ENCODE measurements at regions not wholly inside any gene's neighbourhood (a gene's known extent, or its start where the extent isn't known, plus 50 kb on each side); places are given as distances from the start of the nearest gene placed in this dataset.

DNA sequence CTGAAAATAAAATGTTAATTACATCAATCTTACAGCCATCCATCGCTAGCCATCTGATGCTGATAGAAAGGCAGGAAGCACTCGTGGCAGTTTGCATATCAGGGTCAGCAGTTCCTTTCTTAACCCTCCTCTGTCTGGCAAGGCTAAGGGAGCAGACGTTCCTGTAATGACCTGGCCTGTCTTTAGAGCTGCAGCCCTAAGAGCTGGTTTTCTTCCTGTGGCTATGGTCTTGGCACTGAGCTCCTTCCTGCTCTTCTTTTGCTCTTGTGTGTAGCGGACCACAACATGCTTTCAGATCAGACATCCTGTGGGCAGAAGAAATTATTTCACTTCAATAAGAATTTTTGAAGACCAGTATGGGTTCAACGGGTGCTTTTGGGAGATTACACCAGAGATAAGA is 170.4 kb downstream of the DAD1 start:
- no peak for DNase-seq (ENCODE audit: low read depth in 1 of 2, low spot score in 1 of 2)

DNA sequence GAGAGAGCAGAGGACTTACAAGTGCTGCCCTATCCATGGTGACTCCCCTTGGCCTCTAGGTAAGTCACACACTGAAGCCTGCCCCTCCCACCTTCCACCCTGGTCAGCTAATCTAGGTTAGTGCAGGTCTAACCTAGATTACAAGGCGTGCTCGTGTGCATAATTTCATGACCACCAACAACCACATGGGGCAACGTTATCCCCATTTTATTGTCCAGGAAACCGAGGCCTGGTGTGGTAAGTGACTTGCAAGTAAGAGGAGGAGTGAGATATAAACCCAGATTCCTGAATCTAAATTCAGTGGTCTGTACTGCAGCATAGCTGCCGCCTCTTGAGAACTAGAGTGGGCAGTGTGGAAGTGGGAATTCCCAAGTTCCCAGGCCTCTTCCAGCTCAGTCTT is 171.1 kb downstream of the DAD1 start:
- DNase-seq (ENCODE audit: low read depth in 1 of 2, low spot score in 1 of 2): no peak

DNA sequence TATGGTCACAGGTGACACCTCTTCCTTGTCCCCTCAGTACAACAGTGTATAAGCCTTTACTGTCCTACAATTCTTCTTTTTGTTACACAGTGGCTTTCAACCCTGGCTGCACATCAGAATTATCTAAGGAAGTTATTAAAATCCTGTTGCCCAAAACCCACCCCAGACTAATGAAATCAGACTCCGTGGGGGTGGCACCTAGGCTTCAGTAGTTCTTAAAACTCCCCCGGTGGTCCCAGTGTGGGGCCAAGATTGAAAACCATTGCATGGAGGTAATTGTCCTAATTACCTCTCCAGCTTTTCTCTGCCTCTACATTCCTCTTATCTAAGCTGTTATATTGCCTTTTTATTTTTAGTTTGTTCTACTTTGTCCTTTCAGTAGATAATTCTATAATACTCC is 172.8 kb downstream of the DAD1 start:
- DNase-seq (ENCODE audit: low read depth in 1 of 2, low spot score in 1 of 2): no peak

DNA sequence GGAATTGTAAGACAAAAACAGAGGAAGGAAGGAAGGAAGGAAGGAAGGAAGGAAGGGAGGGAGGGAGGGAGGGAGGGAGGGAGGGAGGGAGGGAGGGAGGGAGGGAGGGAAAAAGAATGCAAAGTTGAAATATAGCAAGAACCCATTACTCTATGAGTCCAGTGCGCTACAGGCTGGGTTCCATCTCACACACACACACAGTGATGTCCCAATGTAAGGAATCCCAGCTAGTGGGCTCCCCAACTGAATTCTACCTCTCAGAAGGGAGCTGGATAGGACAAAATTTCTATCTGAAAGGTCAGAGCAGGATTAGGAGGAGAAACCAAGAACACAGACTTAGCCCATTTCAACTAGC is 173.4 kb downstream of the DAD1 start:
- no peak for DNase-seq (ENCODE audit: low read depth in 1 of 2, low spot score in 1 of 2)

DNA sequence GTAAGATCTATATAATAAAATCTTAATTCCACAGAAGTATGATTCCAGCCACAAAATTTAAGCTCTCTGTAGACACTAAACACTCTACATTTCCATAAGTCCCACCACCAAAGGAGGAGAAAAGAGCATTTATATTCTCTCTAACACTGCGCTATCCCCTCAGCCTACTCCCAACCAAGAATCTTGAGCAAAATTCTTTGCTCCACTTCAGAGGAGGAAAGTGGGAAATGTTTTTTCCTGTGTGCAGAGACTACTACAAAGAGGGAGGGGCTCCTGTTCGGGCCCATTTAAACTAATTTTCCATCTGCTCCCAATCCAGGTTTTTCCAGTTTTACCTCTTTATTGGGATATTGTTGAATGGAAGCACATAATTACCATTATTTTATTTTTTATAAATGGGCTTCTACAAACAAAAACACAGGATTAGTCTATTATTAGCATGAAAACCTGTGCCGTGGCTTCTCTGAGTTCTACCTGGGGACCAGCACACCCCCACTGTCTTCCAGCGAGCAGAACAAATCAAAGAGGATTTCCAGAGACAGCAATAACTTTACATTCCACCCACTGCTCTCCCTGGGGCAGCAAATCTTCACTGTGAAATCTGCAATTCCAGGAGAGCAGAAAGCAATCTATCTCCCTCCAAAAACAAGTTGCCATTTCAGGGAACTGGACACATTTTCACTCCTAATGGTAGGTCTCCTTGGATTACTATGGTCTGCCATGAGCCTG is 174.0 kb downstream of the DAD1 start:
- no peak for DNase-seq (ENCODE audit: low read depth in 1 of 2, low spot score in 1 of 2)

DNA sequence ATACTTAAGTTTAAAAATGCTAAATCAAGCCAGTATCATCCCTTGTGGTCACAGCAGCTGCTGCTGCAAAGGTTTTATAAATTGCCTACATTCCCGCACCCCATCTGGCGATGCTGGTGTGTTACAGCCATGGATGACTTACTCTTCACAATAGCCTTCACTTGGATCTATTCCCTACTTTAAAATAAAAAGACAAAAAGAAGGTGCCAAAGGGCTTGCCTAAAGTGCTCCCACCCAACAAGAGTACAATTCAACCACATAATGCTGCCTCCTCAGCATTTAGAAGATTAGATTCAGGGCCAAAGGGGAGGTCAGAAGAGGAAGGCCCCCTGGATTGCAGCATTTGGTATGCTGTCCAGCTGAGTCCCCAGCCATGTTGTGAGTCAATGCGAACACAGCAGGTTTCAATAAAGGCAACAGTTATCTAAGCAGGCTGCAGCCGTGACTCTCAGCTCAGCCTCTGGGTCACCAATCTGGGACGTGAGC is 176.1 kb downstream of the DAD1 start:
- DNase-seq (ENCODE audit: low read depth in 1 of 2, low spot score in 1 of 2): no peak

DNA sequence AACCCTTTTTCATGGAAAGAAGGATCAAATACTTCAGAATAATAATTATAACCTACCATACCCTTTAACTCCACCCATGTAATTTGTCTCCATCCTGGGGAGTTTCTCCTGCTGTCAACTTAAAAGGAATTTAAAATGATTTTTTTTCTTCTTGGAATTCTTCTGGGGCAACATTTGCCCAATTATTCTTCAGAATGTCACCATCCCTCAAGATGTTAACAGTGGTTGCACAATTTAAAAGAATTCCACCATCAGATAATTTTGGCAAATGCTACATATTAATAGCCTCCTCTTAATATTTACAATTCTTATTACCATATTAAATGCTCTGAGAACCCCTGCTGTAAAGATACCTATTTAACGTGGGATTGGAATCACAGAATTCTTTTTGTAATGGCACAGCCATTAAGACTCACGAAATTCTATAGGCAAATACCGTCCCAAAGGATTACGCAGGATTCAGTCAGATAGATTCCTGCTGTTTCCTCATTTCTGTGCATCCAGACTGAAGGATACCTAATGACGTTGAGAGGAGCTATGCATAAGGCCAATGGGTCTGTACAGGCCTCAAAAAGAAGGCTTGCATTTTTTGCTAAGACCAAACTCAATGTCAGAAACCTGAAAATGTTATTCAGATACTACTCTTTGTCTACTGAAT is 177.5 kb downstream of the DAD1 start:
- DNase-seq (ENCODE audit: low read depth in 1 of 2, low spot score in 1 of 2): no peak

DNA sequence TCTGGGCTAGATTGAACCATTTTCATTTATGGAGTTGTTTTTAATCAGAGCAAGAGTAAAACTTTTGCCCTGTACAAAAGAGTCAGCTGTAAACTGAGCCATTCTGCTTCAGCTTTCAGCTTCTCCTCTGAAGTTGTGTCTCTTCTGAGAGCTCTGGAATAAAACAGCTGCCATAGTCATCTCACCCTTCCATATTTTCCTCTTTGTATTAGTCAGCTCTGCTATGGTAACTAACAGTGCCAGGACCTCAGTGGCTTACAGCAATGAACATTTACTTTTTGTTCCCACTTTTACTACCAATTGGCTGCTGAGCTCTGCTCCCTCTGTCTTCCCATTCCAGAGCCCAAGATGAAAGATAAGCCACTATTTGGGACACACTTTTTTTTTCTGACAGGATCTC is 178.5 kb downstream of the DAD1 start:
- DNase-seq (ENCODE audit: low read depth in 1 of 2, low spot score in 1 of 2): no peak

DNA sequence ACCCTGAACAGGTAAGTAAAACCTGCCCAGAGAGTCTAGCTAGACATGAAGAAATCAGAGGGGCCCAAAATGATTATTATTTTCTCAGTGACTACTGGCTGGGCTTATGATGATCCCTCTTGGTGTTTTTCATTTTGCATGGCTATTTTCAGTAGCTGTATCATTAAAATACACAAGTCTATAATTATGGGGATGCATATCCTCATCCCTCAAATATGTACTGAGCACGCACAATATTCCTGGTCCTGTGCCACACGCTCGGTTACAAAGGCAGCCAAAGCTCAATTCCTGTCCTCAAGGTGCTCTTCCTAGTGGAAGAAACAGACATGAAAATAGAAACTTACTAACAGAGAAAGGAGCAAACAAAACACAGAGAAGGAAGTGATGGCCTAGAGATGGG is 180.0 kb downstream of the DAD1 start:
- no peak for DNase-seq (ENCODE audit: low read depth in 1 of 2, low spot score in 1 of 2)

DNA sequence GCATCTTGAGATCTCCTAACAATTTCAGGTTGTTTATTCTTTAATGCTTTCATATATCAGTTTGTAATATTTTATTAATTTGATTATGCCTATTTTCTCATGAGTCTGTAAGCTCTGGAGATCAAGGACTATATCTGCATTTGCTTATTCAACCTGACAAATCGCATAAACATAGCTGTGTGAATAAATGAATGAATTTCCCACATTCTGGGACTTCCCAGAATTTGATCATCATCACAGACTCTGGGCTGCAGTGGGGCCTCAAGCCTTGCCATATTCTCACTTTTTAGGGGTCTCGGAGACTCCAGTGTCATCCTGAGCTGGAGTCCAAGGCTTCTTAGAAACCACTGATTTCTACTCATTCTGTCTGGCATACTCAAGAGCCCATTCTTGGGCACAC is 180.5 kb downstream of the DAD1 start:
- no peak for DNase-seq (ENCODE audit: low read depth in 1 of 2, low spot score in 1 of 2)

DNA sequence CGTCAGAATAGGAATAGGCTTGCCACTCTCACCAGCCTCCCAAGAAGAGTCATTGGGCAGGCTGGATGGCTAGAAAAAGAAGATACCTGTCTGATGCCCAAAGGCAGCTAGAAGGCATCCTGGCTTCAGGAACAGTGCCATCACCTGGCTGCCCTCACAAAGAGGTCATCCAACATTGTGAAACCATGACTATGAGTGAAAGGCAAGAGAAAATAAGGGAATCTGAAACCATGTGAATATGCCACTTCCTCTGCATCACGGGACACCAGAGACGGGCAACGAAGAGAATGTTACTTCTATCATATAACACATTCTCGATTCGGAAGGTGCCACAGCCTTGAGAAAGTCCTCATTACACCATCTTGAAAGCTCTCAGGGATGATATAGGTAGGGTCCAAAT is 182.0 kb downstream of the DAD1 start:
- DNase-seq (ENCODE audit: low read depth in 1 of 2, low spot score in 1 of 2): no peak

DNA sequence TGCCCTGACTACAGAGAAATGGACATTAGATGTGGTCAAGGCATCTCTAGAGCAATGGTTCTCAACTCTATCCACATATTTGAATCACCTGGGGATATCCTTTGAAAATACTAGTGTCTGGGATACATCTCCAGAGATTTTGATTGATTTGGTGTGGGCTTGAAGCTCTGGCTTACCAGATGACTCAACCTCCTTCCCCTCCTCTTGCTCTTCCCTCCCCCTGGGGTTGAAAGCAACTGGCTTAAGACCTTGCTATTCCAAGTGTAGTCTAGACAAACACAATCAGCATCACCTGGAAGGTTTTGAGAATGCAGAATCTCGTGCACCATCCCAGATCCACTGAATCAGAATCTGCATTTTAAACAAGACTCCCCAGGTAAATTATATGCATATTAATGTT is 183.8 kb downstream of the DAD1 start:
- no peak for DNase-seq (ENCODE audit: low read depth in 1 of 2, low spot score in 1 of 2)

DNA sequence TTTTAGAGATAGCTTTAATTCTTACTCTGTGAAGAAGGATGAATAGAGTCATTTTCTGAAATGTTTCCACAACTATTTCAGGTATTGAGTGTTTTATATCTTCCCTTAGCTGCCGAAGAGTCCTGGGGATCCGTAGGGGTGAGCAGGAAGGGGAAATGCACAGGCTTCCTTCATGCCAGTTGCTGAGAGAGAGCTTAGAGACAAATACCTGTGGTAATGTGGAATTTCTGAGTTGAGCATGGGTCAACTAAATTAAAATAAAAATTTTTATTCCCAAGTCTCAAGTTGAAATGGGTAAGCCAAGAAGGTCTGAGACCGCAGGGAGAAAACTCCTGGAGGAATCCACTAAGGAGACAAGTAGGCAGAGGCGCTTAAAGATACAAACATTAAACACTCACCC is 185.7 kb downstream of the DAD1 start:
- DNase-seq (ENCODE audit: low read depth in 1 of 2, low spot score in 1 of 2): no peak

DNA sequence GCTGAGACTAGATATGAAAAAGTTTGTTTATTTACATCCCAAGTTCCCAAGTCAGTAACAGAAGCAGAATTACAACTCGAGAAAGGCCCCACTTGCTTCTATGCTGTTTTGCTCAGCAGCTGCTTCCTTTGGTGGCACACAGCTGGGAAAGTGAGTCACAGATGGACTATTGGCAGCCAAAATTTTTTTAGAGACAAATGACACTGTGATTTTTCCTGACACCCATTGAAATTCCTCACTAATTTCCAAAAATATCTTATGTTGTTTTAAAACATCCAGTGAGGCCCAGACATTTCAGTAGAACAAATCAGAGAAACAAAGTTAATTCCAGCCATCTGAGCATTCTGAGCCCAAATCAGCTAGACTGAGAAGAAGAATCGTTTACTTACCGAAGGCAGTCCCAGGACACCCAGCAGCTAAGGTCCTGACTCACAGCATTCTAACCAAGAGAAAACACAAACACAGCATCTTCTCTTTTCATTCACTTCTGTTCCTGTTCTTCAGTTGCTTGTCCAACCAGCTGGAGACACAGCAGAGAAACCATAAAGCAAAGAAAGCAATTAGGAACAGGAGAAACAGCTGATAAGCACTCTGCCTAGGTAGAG is 188.3 kb downstream of the DAD1 start:
- no peak for DNase-seq (ENCODE audit: low read depth in 1 of 2, low spot score in 1 of 2)

DNA sequence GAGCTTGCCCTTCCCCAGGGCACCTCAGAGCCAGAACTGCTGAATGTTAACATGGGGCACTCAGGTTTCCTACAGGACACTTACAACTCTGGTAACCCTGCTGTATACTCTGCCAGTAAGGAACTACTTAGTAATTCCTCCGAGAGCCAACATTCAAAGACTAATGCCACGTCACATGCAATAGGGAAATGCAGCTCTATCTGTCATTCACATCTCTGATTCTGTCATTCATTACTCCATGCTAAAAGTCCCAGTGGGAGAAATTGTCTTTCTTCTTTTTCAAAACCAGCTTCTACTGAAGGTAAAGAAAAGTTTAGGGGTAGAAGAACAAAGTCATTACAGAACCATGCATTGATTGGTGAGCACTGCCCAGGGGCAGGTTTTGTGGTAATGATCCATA is 189.2 kb downstream of the DAD1 start:
- DNase-seq (ENCODE audit: low read depth in 1 of 2, low spot score in 1 of 2): no peak

DNA sequence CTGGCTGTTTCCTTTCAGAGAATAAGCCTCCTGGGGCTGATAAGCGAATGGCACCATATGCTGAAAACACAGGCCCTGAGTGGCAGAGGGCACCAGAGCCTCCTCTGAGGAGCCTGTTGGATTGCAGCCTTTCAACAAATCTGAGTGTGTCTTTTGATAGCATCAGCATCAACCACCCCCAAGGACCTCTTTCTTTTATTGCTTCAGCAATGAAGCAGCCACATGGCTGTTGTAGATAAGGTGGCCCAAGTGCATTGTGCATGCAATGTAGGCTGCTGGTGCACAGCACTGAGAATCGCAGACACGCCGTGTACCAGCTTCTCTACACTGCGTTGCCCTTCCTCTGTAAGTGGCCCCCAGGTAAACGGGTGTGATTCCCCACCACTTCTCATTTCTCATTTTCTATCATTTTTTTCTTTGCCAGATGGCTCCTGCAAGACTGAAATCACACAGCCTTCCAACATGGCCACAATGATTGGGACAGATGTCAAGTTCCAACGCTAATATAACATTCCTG is 191.7 kb downstream of the DAD1 start:
- no peak for DNase-seq (ENCODE audit: low read depth in 1 of 2, low spot score in 1 of 2)

DNA sequence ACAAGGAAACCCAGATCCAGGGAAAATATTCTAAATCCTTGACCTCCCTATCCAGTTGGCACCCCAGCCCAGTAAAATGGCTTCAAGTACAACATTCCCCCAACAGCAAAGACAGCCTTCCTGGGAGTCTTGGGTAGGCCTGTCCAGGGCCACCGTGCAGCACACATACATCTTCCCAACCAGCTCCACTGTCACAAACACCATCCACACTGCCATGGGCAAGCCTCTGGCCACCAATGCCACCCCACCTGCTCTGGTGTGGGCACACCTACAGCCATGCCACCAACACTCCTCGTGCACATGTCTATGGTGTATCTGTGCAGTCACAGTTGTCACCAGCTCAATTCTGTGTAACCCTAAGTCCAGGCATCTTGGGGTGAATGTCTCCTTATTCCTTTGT is 193.2 kb downstream of the DAD1 start:
- no peak for DNase-seq (ENCODE audit: low read depth in 1 of 2, low spot score in 1 of 2)

DNA sequence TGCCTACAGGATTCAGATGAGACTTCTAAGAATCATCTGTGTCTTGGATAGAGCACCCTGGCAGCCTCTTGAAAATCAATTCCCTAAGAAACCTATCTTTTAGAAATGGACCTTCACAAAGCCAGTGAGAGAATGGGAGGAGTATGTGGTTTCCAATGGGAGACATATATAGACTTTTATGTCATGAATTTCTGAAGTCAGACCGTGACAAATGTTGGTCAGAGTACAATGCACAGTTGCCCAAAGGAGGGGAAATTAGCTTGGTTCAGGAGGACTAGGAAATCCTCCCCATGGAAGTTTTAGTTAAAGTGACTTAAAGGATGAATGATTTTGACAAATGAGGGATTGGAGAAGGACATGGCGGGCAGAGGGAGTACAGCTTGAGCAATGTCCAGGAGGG is 194.4 kb downstream of the DAD1 start:
- DNase-seq (ENCODE audit: low read depth in 1 of 2, low spot score in 1 of 2): no peak

DNA sequence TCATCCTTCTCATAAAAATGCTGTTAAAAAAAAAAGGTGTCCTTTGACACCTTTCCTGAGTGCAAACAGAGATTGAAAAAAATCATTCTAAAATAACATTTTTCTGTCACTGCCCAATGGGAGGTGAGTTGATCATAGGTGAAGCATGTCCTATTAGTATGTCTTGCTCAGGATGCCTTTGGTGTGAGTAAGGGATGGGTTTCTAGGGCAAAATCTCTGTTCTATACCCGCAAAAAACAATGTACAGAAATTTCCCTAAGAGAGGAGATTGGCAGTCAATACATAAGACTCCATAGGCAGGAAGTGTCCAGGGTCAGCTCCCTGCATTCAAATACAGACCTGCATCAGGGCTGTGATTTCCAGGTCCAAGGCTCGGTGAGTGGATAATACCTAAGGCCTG is 195.2 kb downstream of the DAD1 start:
- DNase-seq (ENCODE audit: low read depth in 1 of 2, low spot score in 1 of 2): no peak

DNA sequence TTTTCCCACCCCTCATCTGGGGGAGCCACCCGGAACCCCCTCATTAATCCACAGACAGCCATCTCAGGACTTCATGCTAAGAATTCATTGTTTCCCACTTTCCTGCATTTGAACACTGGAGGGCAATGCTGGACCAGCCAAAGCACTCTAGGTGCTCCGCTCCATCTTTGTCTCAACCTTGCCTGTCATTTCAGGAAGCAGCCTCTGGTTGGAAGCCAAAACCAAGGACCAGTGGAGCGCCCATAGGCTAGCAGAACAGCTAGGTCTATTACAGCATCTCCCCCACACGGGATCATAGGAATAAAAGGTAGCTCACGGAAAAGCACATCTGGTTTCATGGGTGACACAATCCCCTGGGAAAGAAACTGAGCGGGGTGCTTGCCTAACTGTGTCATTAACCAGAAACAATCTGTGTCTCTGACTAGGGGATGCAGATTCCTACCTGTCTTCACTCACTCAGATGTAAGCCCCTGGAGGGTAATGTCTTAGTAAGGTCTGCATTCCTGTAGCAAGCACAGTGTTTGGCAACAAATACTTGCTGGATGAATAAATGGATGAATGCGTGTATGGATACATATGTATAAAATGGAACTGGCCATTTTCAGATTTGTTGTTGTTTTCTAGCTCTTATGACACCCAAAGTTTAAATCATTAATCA is 197.0 kb downstream of the DAD1 start:
- DNase-seq (ENCODE audit: low read depth in 1 of 2, low spot score in 1 of 2): no peak

DNA sequence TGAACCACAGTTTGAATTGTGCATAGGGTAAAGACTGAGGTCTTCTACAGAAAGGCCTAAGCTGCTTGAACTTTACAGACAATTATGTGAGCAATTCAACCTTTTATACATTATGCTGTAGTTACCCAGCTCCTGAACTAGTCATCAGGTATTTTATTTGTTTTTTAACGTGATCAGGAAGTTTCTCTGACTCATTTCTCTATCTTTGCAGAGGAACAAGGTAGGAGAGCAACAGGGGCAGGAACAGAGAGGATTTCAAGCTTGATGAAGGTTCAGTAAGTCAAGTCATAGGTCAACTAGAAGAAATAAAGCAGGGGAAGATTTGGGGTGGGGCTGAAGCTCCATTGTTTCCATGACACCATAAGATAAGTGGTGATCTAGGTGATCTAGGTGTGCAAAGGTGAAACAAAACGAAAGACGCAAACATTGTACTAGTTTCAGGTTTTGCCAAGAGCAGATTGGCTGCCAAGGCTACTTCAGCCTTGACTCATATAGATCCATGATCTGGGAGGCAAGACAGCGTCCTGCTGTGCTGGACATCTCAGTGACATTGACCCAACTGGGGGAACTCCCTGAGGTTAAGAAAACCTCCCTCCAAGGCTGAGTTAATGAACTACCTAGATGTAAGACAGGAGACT is 198.1 kb downstream of the DAD1 start:
- DNase-seq (ENCODE audit: low read depth in 1 of 2, low spot score in 1 of 2): no peak
